HCT116 (cell line): ENCODE measurements at regions not wholly inside any gene's neighbourhood (a gene's known extent, or its start where the extent isn't known, plus 50 kb on each side); places are given as distances from the start of the nearest gene placed in this dataset.

Experiments
- ATAC-seq: fragments of 200-7000 bp; cut with Tn5 transposase; 2 replicates; pipeline ENCODE4 v1.9.1; 2020; ENCODE audit warnings: mild to moderate bottlenecking, moderate library complexity
- BruUV-seq: library from RNA; stranded (reverse); fragments of 400-500 nt; replicated peaks from 2 replicates; lab custom pipeline; 2021; lab: Mats Ljungman, UMichigan
- CTCF ChIA-PET: fragments of 300-600 bp; sonication (Branson Sonifier 250); formaldehyde crosslinking; loops from one replicate; lab custom pipeline; 2021; ENCODE audit warnings: antibody characterized with exemption; lab: Charles Lee
- POLR2A ChIA-PET: fragments of 300-600, 350-600 bp; sonication (Branson Sonifier 250); formaldehyde crosslinking; loops from one replicate; lab custom pipeline; 2021; ENCODE audit warnings: antibody characterized with exemption; lab: Charles Lee
- RAD21 ChIA-PET, 2 experiments: fragments of 300-600 bp; sonication (Branson Sonifier 250); formaldehyde crosslinking; loops; one replicate each; lab custom pipeline; 2023; ENCODE audit warnings: low total read pairs in 2 of 2; ENCODE audit not compliant: uncharacterized antibody in 2 of 2, unreplicated experiment in 2 of 2, low non-redundant PET in 1 of 2; lab: Charles Lee
- DNase-seq: peaks from one replicate; pipeline ENCODE4 v3.0.0-alpha.2; 2010; ENCODE audit warnings: low read depth, low spot score
- H2AFZ ChIP-seq: fragments of 200-600 bp; shearing (Covaris generic), sonication (generic); 2 replicates; pipeline ENCODE4 v1.6.1; 2017; ENCODE audit warnings: low read depth, mixed run types, mixed read lengths, antibody characterized with exemption, low read length; ENCODE audit not compliant: poor library complexity, severe bottlenecking
- H3K27ac ChIP-seq: 2 replicates; pipeline ENCODE4 v1.5.1; 2012; ENCODE audit warnings: low read depth, low read length
- H3K27me3 ChIP-seq: fragments of 200-600 bp; sonication (generic); 2 replicates; pipeline ENCODE4 v1.6.1; 2016; ENCODE audit warnings: mixed run types, low read length, mixed read lengths; ENCODE audit not compliant: insufficient read depth
- H3K36me3 ChIP-seq, 2 experiments: fragments of 200-500 bp in 1 of 2; fragments of 200-600 bp in 1 of 2; sonication (Bioruptor generic) in 1 of 2; sonication (generic) in 1 of 2; 2 replicates each; pipeline versions ENCODE4 v1.5.1 to v1.6.1; 2014 to 2016; ENCODE audit warnings: low read length in 2 of 2, inconsistent platforms in 1 of 2, mixed read lengths in 1 of 2, mixed run types in 1 of 2; ENCODE audit not compliant: insufficient read depth in 2 of 2, control insufficient read depth in 1 of 2
- H3K4me1 ChIP-seq, 2 experiments: fragments of 200-600 bp in 1 of 2; sonication (generic) in 1 of 2; 2 replicates each; pipeline versions ENCODE4 v1.5.1 to v1.6.1; 2012 to 2017; ENCODE audit warnings: low read length in 2 of 2, inconsistent platforms in 1 of 2, mild to moderate bottlenecking in 1 of 2, mixed read lengths in 1 of 2, mixed run types in 1 of 2, moderate library complexity in 1 of 2; ENCODE audit not compliant: insufficient read depth in 2 of 2, control insufficient read depth in 1 of 2
- H3K4me2 ChIP-seq: fragments of 200-600 bp; sonication (generic); 2 replicates; pipeline ENCODE4 v1.6.1; 2017; ENCODE audit warnings: mixed run types, low read length, mixed read lengths
- H3K4me3 ChIP-seq, 2 experiments: fragments of 200-600 bp in 1 of 2; sonication (generic) in 1 of 2; replicated peaks in 1 of 2; 2 replicates each; pipeline ENCODE4 v1.5.1; 2011 to 2016; ENCODE audit warnings: low read length in 2 of 2, control low read depth in 1 of 2, low read depth in 1 of 2, mild to moderate bottlenecking in 1 of 2, mixed read lengths in 1 of 2, mixed run types in 1 of 2
- H3K79me2 ChIP-seq: fragments of 200-600 bp; sonication (generic); 2 replicates; pipeline ENCODE4 v1.6.1; 2017; ENCODE audit warnings: mild to moderate bottlenecking, mixed run types, low read length, moderate library complexity, mixed read lengths; ENCODE audit not compliant: insufficient read depth
- H3K9ac ChIP-seq: fragments of 200-600 bp; sonication (generic); 2 replicates; pipeline ENCODE4 v1.6.1; 2016; ENCODE audit warnings: low read length, mixed read lengths
- H3K9me2 ChIP-seq: fragments of 200-600 bp; sonication (generic), shearing (Covaris generic); 2 replicates; pipeline ENCODE4 v1.6.1; 2017; ENCODE audit warnings: mixed run types, mild to moderate bottlenecking, moderate library complexity; ENCODE audit not compliant: insufficient read depth
- H3K9me3 ChIP-seq, 2 experiments: fragments of 200-500 bp in 1 of 2; fragments of 200-600 bp in 1 of 2; sonication (Bioruptor generic) in 1 of 2; sonication (generic) in 1 of 2; 2 replicates each; pipeline ENCODE4 v1.6.1; 2014 to 2017; ENCODE audit warnings: low read length in 2 of 2, mixed read lengths in 2 of 2, inconsistent platforms in 1 of 2, low read depth in 1 of 2, mild to moderate bottlenecking in 1 of 2, mixed run types in 1 of 2, moderate library complexity in 1 of 2; ENCODE audit not compliant: control insufficient read depth in 1 of 2, insufficient read depth in 1 of 2
- H4K20me1 ChIP-seq: fragments of 200-600 bp; sonication (generic), shearing (Covaris generic); 2 replicates; pipeline ENCODE4 v1.6.1; 2017; ENCODE audit warnings: mixed run types, mild to moderate bottlenecking, moderate library complexity; ENCODE audit not compliant: insufficient read depth
- CBX3 ChIP-seq: IDR thresholded peaks from 2 replicates; pipeline ENCODE4 v1.6.1; 2012; ENCODE audit warnings: low read depth
- EZH2 ChIP-seq: fragments of 200-600 bp; sonication (generic); IDR thresholded peaks from 2 replicates; pipeline ENCODE4 v1.6.1; 2017; ENCODE audit warnings: antibody characterized with exemption, mixed run types
- POLR2A ChIP-seq: IDR thresholded peaks from 2 replicates; pipeline ENCODE4 v1.7.0; 2011; ENCODE audit warnings: borderline replicate concordance; ENCODE audit not compliant: insufficient read depth, insufficient read length; ENCODE audit errors: extremely low read depth
- POLR2AphosphoS5 ChIP-seq: IDR thresholded peaks from 2 replicates; pipeline ENCODE4 v1.6.1; 2011; ENCODE audit warnings: mild to moderate bottlenecking, low read depth, low read length, moderate library complexity
- RAD21 ChIP-seq: IDR thresholded peaks from 2 replicates; pipeline ENCODE4 v1.6.1; 2012; ENCODE audit warnings: low read depth, mild to moderate bottlenecking
- SIN3A ChIP-seq: IDR thresholded peaks from 2 replicates; pipeline ENCODE4 v1.6.1; 2012; ENCODE audit warnings: low read depth
- SP1 ChIP-seq: IDR thresholded peaks from 2 replicates; pipeline ENCODE4 v1.6.1; 2012; ENCODE audit warnings: low read depth
- YY1 ChIP-seq: IDR thresholded peaks from 2 replicates; pipeline ENCODE4 v1.6.1; 2011; ENCODE audit warnings: low read length, low read depth, moderate library complexity, mild to moderate bottlenecking; ENCODE audit not compliant: insufficient replicate concordance; ENCODE audit errors: extremely low read depth
- intact Hi-C: fragments of 100-400 bp; cut with micrococcal nuclease; formaldehyde crosslinking; loops from 2 replicates; pipeline ENCODE4 v1.10.0; 2022
- TF ChIP-seq, protein P1 (sequence below): IDR thresholded peaks from 2 replicates; pipeline ENCODE4 v1.6.1; 2012
- TF ChIP-seq, protein P2 (sequence below), 3 experiments: fragments of 200-600 bp in 1 of 3; sonication (generic) in 1 of 3; IDR thresholded peaks in 2 of 3; conservative IDR thresholded peaks in 1 of 3; 2 replicates each; pipeline ENCODE4 v1.5.1; 2012 to 2017; ENCODE audit warnings: low read depth in 2 of 3, low read length in 2 of 3, antibody characterized with exemption in 1 of 3, borderline replicate concordance in 1 of 3, control low read depth in 1 of 3, mild to moderate bottlenecking in 1 of 3, mixed read lengths in 1 of 3, mixed run types in 1 of 3, moderate library complexity in 1 of 3; ENCODE audit not compliant: insufficient read depth in 1 of 3

DNA sequence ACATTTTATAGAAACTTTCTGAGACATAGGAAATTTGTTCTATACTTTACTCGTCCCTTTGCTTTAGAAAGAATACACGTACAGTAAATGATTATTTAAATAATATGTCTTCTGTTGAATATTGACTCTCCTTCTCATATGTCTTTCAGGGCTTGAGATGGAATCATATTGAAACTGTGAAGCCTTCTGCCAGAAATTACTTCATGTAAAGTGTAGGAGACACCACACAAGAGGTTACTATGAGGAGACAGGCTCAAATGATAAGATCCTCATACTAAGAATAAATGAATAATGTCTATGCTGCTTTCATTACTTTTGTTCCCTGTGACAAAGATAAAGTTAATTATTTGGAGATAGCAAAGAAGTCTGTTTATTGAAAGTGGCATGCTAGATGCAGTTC is 1240.3 kb upstream of the MAP3K7 start:
- H3K9me2 ChIP-seq = no peaks in the 10 kb centered on the region
- no peaks in the 10 kb centered on the region for H3K79me2 ChIP-seq
- no peak overlapping the region for H3K9ac ChIP-seq
- H2AFZ ChIP-seq = no peak overlapping the region
- TF ChIP-seq RAD21 (no peak), CBX3 (no peak), SP1 (no peak), POLR2AphosphoS5 (no peak), POLR2A (no peak), EZH2 (no peak), SIN3A (no peak), YY1 (no peak)
- TF ChIP-seq, protein P1, sequence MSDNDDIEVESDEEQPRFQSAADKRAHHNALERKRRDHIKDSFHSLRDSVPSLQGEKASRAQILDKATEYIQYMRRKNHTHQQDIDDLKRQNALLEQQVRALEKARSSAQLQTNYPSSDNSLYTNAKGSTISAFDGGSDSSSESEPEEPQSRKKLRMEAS = no peak
- TF ChIP-seq, protein P2, sequence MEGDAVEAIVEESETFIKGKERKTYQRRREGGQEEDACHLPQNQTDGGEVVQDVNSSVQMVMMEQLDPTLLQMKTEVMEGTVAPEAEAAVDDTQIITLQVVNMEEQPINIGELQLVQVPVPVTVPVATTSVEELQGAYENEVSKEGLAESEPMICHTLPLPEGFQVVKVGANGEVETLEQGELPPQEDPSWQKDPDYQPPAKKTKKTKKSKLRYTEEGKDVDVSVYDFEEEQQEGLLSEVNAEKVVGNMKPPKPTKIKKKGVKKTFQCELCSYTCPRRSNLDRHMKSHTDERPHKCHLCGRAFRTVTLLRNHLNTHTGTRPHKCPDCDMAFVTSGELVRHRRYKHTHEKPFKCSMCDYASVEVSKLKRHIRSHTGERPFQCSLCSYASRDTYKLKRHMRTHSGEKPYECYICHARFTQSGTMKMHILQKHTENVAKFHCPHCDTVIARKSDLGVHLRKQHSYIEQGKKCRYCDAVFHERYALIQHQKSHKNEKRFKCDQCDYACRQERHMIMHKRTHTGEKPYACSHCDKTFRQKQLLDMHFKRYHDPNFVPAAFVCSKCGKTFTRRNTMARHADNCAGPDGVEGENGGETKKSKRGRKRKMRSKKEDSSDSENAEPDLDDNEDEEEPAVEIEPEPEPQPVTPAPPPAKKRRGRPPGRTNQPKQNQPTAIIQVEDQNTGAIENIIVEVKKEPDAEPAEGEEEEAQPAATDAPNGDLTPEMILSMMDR (IDR thresholded peaks at IDR 0.05 in 2 of 3, conservative IDR thresholded peaks at IDR 0.05 in 1 of 3; ENCODE audit: borderline replicate concordance in 1 of 3, insufficient read depth in 1 of 3, low read depth in 2 of 3, low read length in 2 of 3) = no peak
- no peak for DNase-seq
- no peak overlapping the region for H3K4me2 ChIP-seq
- no peaks in the 10 kb centered on the region for H3K36me3 ChIP-seq
- no peaks in the 10 kb centered on the region for H4K20me1 ChIP-seq
- no peak for ATAC-seq
- ChIA-PET POLR2A (no interaction called here), RAD21 (no interaction called here), CTCF (no interaction called here)
- no TSS peak for BruUV-seq
- H3K27ac ChIP-seq = no peak overlapping the region
- no peaks in the 10 kb centered on the region for H3K4me1 ChIP-seq
- peaks cover 6 to 10% of the 10 kb centered on the region in 2 experiments; a peak in 3 of 4 replicates for H3K9me3 ChIP-seq
- H3K27me3 ChIP-seq = no peaks in the 10 kb centered on the region
- no peak overlapping the region for H3K4me3 ChIP-seq
- intact Hi-C loops = no loop called here
